NCI-H128 (cell line): ENCODE measurements at regions not wholly inside any gene's neighbourhood (a gene's known extent, or its start where the extent isn't known, plus 50 kb on each side); places are given as distances from the start of the nearest gene placed in this dataset.

Source experiments
- DNase-seq: peaks from one replicate; lab custom pipeline; 2025; ENCODE audit not compliant: unreplicated experiment; lab: John Stamatoyannopoulos, UW

DNA sequence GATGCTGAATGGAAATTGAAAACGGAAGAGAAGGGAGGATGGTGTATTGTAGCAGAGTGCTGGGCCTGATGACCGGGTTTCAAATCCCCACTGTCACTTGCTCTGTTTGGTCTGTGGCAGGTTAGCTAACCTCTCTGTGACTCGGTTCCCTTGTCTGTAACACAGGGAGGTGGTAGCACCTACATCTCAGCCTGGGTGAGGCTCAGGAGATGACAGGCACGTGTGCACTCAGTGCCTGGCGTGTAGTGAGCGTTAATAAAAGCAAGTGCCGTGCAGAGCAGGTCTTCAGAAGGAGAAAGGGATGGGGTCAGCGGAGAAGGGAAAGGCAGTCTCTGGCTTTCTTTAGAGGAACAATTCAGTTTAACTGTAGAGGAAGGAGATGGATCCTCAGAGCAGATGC is 125.5 kb upstream of the SMIM21 start:
- DNase-seq, result no peak

GRCh38 chr18:75551071-75551470 is 123.6 kb upstream of the SMIM21 start:
- DNase-seq, result no peak

- no peak for DNase-seq
Observed at GRCh38 chr18:75548353-75548905, 120.9 kb upstream of the SMIM21 start.

DNA sequence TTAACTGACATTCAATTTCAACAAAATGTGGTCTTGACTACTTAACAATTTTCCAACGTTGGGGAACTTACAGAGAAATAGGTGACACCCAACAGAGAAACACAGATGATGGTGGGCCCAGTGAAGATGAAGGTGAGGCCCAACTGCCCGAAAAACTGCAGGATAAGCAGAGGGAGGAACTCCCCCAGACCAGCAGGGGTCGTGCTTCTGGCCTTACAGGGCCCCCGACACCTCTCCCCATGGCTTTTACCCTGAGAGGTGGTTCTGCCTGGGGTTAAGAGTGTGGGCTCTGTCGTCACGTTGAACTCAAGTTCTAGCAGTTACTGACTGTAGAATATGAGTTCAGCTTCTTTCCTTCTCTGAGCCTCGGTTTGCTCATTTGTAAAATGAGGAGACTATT is 119.5 kb upstream of the SMIM21 start:
- DNase-seq, result no peak

- DNase-seq, result no peak
Observed at GRCh38 chr18:75545189-75545588, 117.7 kb upstream of the SMIM21 start.

DNA sequence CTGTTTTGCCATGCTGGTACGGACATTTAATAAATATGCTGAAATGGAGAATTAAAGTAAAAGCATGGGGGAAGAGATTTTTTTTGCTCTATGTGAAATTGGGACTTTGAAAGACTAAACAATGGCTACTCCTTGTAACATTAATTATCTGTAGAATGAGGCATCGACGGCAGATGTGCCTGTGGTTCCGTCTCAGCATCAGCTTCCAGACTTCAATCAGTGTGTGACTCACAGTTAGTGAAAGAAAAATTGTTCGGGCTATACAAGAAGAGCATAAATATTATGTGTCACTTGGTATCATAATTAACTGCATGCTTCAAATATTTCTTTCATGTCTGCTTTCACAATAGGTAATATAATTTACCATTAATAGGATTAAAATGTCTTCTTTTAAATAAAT is 117.0 kb upstream of the SMIM21 start:
- no peak for DNase-seq

GRCh38 chr18:75544051-75544481 is 116.6 kb upstream of the SMIM21 start:
- DNase-seq, result no peak

DNA sequence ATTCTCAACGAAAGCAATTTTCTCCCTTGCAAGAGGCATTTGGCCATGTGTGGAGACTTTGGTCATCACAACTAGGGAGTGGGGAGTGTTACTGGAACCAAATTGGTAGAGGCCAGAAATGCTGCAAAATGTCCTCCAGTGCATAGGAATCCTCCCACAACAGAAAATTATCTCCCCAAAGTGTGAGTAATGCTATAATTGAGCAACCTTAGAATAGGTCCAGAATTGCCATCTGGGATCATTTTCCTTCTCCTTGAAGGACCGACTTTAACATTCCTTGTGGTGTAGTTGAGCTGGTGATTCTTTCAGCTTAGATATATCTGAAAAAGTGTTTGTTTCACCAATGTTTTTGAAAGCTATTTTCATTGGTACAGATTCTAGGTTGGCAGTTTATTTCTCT is 111.2 kb upstream of the SMIM21 start:
- DNase-seq, result no peak

DNA sequence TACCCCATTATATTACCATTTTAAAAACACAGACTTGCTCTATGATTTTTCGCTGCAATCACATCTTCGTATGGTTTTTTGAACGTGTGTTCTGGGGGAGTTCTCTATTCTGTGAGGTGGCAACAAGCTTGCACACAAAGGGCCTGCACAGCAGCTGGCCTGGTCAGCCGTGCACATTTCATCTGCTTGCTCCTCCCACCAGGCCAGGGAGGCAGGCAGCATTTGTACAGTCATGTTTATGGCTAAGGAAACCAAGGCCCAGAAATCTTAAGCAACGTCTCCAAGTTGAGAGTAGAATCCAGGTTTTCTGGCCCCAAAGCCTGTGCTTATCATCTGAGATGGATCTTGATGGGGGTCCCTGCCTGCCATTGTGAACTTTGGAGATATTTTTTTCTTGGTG is 106.4 kb upstream of the SMIM21 start:
- no peak for DNase-seq

GRCh38 chr18:75533209-75533608 is 105.7 kb upstream of the SMIM21 start:
- no peak for DNase-seq

DNA sequence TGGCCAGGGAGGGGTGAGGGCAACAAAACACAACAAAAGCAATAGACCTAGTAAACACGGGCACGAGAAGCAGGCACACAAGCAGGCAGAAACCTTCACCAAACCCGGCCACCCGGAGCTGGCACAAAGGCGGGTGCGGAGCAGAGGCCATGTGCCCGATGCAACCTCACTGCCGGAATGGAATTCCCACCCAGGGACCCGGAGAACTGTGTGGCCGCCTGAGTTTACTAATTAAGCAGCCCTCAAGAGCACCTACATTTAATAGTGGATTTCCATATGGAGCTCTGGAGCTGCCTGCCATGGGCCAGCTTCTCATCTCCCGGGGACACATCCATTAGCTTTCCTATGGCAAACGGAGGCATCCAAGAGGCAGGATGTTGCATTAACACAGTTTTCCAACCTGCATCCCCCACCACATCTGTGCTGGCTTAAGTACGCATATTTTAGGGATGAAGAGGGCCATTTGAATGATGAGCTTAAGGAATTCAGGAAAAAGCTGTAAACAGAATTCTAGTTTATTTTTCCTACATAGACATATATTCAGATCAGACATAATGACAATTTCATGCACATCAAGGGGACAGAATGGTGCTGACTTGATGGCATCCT is 104.5 kb upstream of the SMIM21 start:
- DNase-seq, result no peak

GRCh38 chr18:75531212-75531850 is 103.8 kb upstream of the SMIM21 start:
- no peak for DNase-seq

DNA sequence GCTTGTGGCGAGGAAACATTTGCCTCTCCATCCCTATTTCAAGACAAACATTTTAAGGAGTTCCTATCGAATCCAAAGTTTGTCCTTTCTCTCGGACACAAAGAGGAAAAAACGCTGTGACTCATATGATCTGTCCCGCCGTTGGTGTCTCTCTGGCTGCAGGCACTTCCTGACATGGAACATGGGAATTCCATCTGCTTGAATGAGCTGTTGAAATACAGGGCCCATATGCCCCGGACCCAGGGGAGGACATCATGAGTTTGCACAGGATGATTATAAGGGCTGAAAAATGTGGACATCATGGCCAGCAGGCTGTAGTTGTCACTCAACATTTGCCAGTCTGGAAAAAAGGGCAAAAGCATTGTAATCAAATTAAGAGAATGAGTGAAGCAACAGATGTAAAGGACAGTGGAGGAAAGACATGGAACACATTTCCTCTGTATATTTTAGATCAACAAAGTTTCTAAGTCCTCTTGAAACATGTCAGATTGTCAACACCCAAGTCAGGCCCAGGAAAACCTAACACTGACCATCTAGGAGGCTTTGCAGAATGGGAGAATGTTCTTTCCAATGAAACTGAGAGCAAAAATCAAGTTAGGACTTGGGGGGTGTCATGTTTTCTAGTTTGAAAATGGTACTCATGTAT is 103.2 kb upstream of the SMIM21 start:
- no peak for DNase-seq

DNA sequence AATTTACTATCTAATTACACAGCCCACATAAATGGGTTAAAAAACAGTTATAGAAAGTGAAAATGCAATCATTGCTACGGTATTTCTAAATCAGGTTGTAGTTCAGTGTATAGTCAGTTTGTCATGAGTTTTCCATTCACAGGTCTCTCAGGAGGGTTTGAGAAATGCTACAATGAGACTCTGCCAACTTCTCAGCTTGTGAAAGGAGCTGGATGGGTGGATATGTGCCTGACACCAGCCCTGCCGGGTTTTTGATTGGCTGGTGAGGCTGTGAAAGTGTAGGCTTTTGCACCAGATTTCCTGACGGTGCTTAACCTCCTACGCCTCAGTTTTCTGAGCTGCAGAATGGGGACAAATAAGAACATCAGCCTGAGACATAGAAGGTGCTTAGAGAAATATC is 102.6 kb upstream of the SMIM21 start:
- no peak for DNase-seq

- DNase-seq, result no peak
Observed at GRCh38 chr18:75529394-75529793, 101.9 kb upstream of the SMIM21 start.

- no peak for DNase-seq
Observed at GRCh38 chr18:75527848-75528685, 100.6 kb upstream of the SMIM21 start.

GRCh38 chr18:75526038-75526437 is 98.5 kb upstream of the SMIM21 start:
- DNase-seq, result no peak

- no peak for DNase-seq
Observed at GRCh38 chr18:75525331-75525730, 97.8 kb upstream of the SMIM21 start.

- DNase-seq, result no peak
Observed at GRCh38 chr18:75524841-75525240, 97.3 kb upstream of the SMIM21 start.

GRCh38 chr18:75524181-75524580 is 96.7 kb upstream of the SMIM21 start:
- DNase-seq, result no peak

DNA sequence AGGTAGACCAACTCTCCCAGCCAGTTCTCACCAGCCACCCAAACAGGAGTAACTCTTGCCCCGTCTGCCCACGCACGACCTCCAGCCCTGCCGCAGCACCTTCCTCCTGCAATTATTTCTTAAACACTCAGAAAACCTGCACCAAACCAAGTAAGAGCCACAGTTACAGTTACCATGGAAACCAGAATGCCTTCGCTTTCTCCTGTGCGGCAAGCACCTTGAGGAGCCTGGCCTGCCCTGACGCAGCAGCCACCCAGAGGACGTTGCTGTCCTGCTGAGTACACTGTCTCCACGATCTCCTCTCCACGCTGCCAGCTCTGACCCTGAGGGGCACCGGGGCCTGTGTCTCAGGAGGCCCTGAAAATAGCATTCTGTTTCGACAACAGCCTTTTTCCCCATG is 94.3 kb upstream of the SMIM21 start:
- no peak for DNase-seq
